Glomerular visceral epithelial cell (primary cell): ENCODE measurements at regions not wholly inside any gene's neighbourhood (a gene's known extent, or its start where the extent isn't known, plus 50 kb on each side); places are given as distances from the start of the nearest gene placed in this dataset.
A peak's percentile ranks its signal among the peaks of the same experiment; 100 is the strongest.

ENCODE experiments used
- DNase-seq: peaks from one replicate; pipeline ENCODE4 v3.0.0-alpha.2; 2016; ENCODE audit errors: extremely low spot score

GRCh38 chr3:152053866-152054265 is 180.4 kb downstream of the SUCNR1 start:
- no peak for DNase-seq

- no peak for DNase-seq
Observed at GRCh38 chr3:152054315-152054714, 180.9 kb downstream of the SUCNR1 start.

- DNase-seq, result no peak
Observed at GRCh38 chr3:152056073-152056472, 182.6 kb downstream of the SUCNR1 start.

GRCh38 chr3:152056481-152056880 is 183.0 kb downstream of the SUCNR1 start:
- DNase-seq, result no peak

- DNase-seq, result no peak
Observed at GRCh38 chr3:152056987-152057386, 183.5 kb downstream of the SUCNR1 start.

- no peak for DNase-seq
Observed at GRCh38 chr3:152058856-152059255, 185.4 kb downstream of the SUCNR1 start.

- no peak for DNase-seq
Observed at GRCh38 chr3:152060701-152061100, 187.3 kb downstream of the SUCNR1 start.

- DNase-seq, result no peak
Observed at GRCh38 chr3:152061296-152061695, 187.9 kb downstream of the SUCNR1 start.

GRCh38 chr3:152069871-152070270 is 196.4 kb downstream of the SUCNR1 start:
- no peak for DNase-seq

- no peak for DNase-seq
Observed at GRCh38 chr3:152071315-152071714, 197.4 kb upstream of the MBNL1 start.

GRCh38 chr3:152071924-152072323 is 196.8 kb upstream of the MBNL1 start:
- DNase-seq, result peak; percentile 30

- peak; percentile 4 for DNase-seq
Observed at GRCh38 chr3:152073267-152073666, 195.5 kb upstream of the MBNL1 start.

GRCh38 chr3:152076148-152076547 is 192.6 kb upstream of the MBNL1 start:
- DNase-seq, result no peak

- DNase-seq, result no peak
Observed at GRCh38 chr3:152079980-152080379, 188.7 kb upstream of the MBNL1 start.

GRCh38 chr3:152083135-152083534 is 185.6 kb upstream of the MBNL1 start:
- no peak for DNase-seq

- DNase-seq, result no peak
Observed at GRCh38 chr3:152084441-152085158, 184.1 kb upstream of the MBNL1 start.

- no peak for DNase-seq
Observed at GRCh38 chr3:152087153-152087552, 181.6 kb upstream of the MBNL1 start.

- DNase-seq, result no peak
Observed at GRCh38 chr3:152089528-152089927, 179.2 kb upstream of the MBNL1 start.

- DNase-seq, result no peak
Observed at GRCh38 chr3:152091725-152092124, 177.0 kb upstream of the MBNL1 start.

- DNase-seq, result no peak
Observed at GRCh38 chr3:152093901-152094300, 174.8 kb upstream of the MBNL1 start.

- DNase-seq, result no peak
Observed at GRCh38 chr3:152094406-152094805, 174.3 kb upstream of the MBNL1 start.

GRCh38 chr3:152095472-152095871 is 173.3 kb upstream of the MBNL1 start:
- DNase-seq, result no peak

- DNase-seq, result no peak
Observed at GRCh38 chr3:152096280-152096906, 172.3 kb upstream of the MBNL1 start.

- no peak for DNase-seq
Observed at GRCh38 chr3:152097120-152097519, 171.6 kb upstream of the MBNL1 start.
